Colonic mucosa (tissue), 4 donors: ENCODE measurements at regions not wholly inside any gene's neighbourhood (a gene's known extent, or its start where the extent isn't known, plus 50 kb on each side); places are given as distances from the start of the nearest gene placed in this dataset.

Source experiments
- DNase-seq: peaks from one replicate; pipeline ENCODE4 v3.0.0-alpha.2; 2020
- H3K27ac ChIP-seq: fragments of 200-600 bp; one replicate; pipeline ENCODE4 v1.8.0; 2021
- H3K27me3 ChIP-seq: fragments of 200-600 bp; one replicate; pipeline ENCODE4 v1.8.0; 2021
- H3K36me3 ChIP-seq: fragments of 200-600 bp; one replicate; pipeline ENCODE4 v1.8.0; 2021
- H3K4me1 ChIP-seq: fragments of 200-600 bp; one replicate; pipeline ENCODE4 v1.8.0; 2021; ENCODE audit warnings: mild to moderate bottlenecking
- H3K4me3 ChIP-seq: fragments of 200-600 bp; one replicate; pipeline ENCODE4 v1.8.0; 2021
- H3K9ac ChIP-seq, 2 donors: one replicate each; pipeline ENCODE4 v1.7.0; 2013; ENCODE audit warnings: control low read depth in 2 of 2, low read depth in 2 of 2, low read length in 2 of 2
- H3K9me3 ChIP-seq: fragments of 200-600 bp; one replicate; pipeline ENCODE4 v1.8.0; 2021
- CTCF ChIP-seq: fragments of 200-600 bp; IDR thresholded peaks from one replicate; pipeline ENCODE4 v1.8.0; 2022; ENCODE audit warnings: antibody characterized with exemption, mild to moderate bottlenecking
- intact Hi-C: fragments of 100-400 bp; cut with DNase I; formaldehyde crosslinking; loops from one replicate; pipeline ENCODE4 v1.14.1; 2022
- donor health status: healthy.
- donor health status: DM: no; HTN: no; CAD: no.
- donor health status: DM: no; HTN: no; CAD: no.

DNA sequence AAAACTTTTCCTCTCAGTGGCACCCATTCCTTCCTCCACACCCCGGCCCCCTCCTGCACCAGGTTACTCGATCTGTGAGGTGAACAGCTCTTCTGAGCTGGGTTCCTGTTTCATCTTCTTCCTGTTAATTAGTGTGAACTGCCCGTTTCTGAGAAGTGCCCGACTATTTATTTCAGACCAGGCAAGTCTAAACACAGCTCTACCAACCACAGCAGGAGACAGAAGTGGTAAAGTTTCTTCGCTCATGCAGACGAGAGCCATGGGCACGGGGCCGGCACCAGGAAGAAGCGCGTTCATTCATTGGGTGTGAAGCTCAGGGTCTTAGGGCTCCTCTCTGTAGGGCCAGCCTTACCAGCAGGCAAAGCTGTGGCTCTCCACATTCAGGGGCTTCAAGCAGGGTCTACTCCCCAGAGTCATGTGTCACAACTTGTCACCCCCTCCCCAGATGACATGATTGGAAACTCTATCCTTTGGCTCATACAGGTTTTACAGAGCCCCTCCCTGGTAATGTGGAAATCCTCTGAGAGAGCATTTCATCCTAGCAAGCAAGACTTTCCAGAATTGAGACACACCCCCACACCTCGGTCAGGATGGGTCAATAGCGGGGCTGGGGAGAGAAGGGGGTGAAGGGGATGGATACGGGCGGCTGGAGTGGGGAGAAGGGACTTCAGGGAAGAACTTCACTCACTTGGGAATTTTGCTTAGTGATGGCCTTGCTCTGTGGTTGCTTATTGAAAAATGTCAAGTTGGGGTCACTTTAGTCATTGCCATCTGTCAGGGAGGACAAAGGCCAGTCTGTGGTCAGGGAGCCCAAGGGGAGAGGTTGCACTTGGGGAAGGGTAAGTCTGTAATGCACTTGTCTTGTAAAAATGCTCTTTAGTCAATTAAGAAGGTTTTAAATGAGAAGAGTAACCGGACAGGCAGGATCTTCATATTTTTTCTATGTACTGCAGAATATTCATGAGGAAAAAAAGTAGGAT lies 121.6 kb upstream of the TRIM2 start:
- Histone ChIP-seq H3K27ac (no peak overlapping the region), H3K4me1 (no peaks in the 10 kb centered on the region), H3K36me3 (no peaks in the 10 kb centered on the region), H3K4me3 (no peak overlapping the region), H3K9ac (no peak overlapping the region), H3K9me3 (no peaks in the 10 kb centered on the region), H3K27me3 (no peaks in the 10 kb centered on the region)
- TF ChIP-seq CTCF: no peak
- intact Hi-C loops: loop anchor here (2.0 to 5.0 kb wide), 2 partner anchors 44 to 305 kb away; partner anchors contain the start of genes ARFIP1 and TIGD4
- DNase-seq: no peak

- peak; percentile 30 for TF ChIP-seq CTCF
- H3K27ac ChIP-seq: no peak overlapping the region
- no peaks in the 10 kb centered on the region for H3K27me3 ChIP-seq
- H3K9me3 ChIP-seq: no peaks in the 10 kb centered on the region
- no peak overlapping the region for H3K4me3 ChIP-seq
- H3K9ac ChIP-seq: no peak overlapping the region
- DNase-seq: peak; percentile 67
- H3K4me1 ChIP-seq: no peaks in the 10 kb centered on the region
- H3K36me3 ChIP-seq: no peaks in the 10 kb centered on the region
- intact Hi-C loops: loop anchor here (2.0 to 5.0 kb wide), 2 partner anchors 43 to 306 kb away; partner anchors contain the start of genes ARFIP1 and TIGD4
Measured at GRCh38 chr4:153083447-153083947, 120.7 kb upstream of the TRIM2 start.

- Histone ChIP-seq H3K4me3 (no peak overlapping the region), H3K9ac (no peak overlapping the region), H3K36me3 (no peaks in the 10 kb centered on the region), H3K27ac (no peak overlapping the region), H3K4me1 (no peaks in the 10 kb centered on the region), H3K9me3 (no peaks in the 10 kb centered on the region), H3K27me3 (no peaks in the 10 kb centered on the region)
- no peak for DNase-seq
- no peak for TF ChIP-seq CTCF
- intact Hi-C loops: loop anchor here (5.0 kb wide), 1 partner anchor 307 kb away; the partner anchor contains the start of genes ARFIP1 and TIGD4
Measured at GRCh38 chr4:153084224-153084979, 119.8 kb upstream of the TRIM2 start.

DNA sequence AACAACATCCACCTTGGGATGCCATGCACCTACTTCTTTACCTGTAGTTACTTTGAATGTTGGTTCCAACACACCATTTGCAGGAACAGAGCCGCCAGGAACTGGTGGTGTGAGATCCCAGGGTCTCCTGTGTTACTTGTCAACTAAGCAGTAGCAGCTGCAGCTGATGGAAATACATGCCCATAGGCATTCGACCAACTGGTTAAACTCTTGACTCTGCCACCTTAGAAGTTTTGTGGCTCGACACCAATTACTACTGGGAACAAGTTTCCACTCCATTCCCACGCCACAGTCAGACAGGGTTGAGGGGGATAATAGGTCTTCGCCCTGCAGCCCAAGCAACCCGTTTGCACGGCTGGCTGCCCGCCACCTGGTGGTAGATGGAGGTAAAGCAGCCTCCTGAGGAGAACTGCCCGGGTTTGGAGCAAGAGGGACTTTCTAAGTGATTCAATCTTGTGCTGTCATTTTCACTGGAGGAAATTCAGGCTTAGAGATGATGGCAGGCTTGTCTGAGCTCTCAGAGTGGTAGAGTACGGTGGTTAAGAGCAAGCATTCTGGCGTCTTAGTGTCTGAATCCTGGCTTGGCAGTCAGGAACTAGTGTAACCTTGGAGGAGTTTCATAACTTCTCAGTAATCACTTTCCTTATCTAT lies 119.1 kb upstream of the TRIM2 start:
- Histone ChIP-seq H3K36me3 (no peaks in the 10 kb centered on the region), H3K27me3 (no peaks in the 10 kb centered on the region), H3K9ac (no peak overlapping the region), H3K9me3 (no peaks in the 10 kb centered on the region), H3K27ac (no peak overlapping the region), H3K4me1 (no peaks in the 10 kb centered on the region), H3K4me3 (no peak overlapping the region)
- TF ChIP-seq CTCF: peak; percentile 90
- intact Hi-C loops: loop anchor here (5.0 kb wide), 2 partner anchors 238 to 308 kb away; partner anchors contain the start of genes ARFIP1 and TIGD4
- DNase-seq: peak; percentile 83

DNA sequence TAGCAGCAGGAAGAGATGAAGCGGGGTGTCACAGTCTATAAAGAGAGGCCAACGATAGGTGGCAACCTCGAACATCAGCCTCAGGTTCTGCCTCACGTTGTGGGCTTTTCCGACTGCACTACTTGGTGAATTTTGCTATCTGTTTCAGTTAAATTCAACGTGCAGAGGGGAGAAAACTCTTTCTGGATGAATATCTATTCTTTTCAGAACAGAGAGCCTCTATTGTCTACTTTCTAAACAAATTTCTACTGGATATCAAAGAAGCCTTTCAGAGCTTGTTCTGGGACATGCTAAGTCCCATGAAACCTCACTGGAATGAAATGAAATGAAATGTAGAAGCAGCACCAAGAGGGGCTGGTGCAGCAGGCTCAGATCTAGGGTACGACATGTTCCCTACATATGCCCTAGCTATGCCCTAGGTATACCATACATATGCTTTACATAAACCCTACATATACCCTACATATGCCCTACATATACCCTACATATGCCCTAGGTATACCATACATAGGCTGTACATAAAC lies 116.5 kb upstream of the TRIM2 start:
- Histone ChIP-seq H3K9me3 (no peaks in the 10 kb centered on the region), H3K36me3 (no peaks in the 10 kb centered on the region), H3K4me3 (no peak overlapping the region), H3K9ac (no peak overlapping the region), H3K27ac (no peak overlapping the region), H3K4me1 (no peaks in the 10 kb centered on the region), H3K27me3 (no peaks in the 10 kb centered on the region)
- DNase-seq: no peak
- TF ChIP-seq CTCF: no peak
- intact Hi-C loops: loop anchor here (5.0 kb wide), 1 partner anchor 240 kb away; no protein-coding TSS in a partner anchor
